Endothelial cell of umbilical vein (primary cell): ENCODE measurements at regions not wholly inside any gene's neighbourhood (a gene's known extent, or its start where the extent isn't known, plus 50 kb on each side); places are given as distances from the start of the nearest gene placed in this dataset.

Experiments used
- BruUV-seq: library from RNA; stranded (reverse); fragments of 400-500 nt; replicated peaks from 2 replicates; lab custom pipeline; 2021; lab: Mats Ljungman, UMichigan
- CTCF ChIA-PET: fragments of 300-600, 350-600 bp; sonication (Branson Sonifier 250); formaldehyde crosslinking; loops from one replicate; lab custom pipeline; 2021; ENCODE audit warnings: antibody characterized with exemption, inconsistent platforms; lab: Charles Lee
- POLR2A ChIA-PET: fragments of 300-600, 350-600 bp; sonication (Branson Sonifier 250); formaldehyde crosslinking; loops from one replicate; lab custom pipeline; 2021; ENCODE audit warnings: antibody characterized with exemption, inconsistent platforms; lab: Charles Lee
- DNase-seq: peaks from one replicate; pipeline ENCODE4 v3.0.0-alpha.2; 2011; ENCODE audit warnings: low read depth, low spot score
- FAIRE-seq: peaks from 2 replicates; lab custom pipeline; 2011; peaks lifted over from hg19 to GRCh38; lab: Jason Lieb, UNC
- H2AFZ ChIP-seq: 2 replicates; pipeline ENCODE4 v1.6.0; 2012; ENCODE audit warnings: low read depth, low read length, control low read depth, inconsistent platforms
- H3K27ac ChIP-seq: 2 replicates; pipeline ENCODE4 v1.5.1; 2011; ENCODE audit warnings: low read depth, mild to moderate bottlenecking, control low read depth, low read length, moderate library complexity; ENCODE audit not compliant: insufficient read depth
- H3K27me3 ChIP-seq, 2 experiments: 2 replicates each; pipeline versions ENCODE4 v1.6.0 to v1.6.1; 2011; ENCODE audit warnings: low read length in 2 of 2, mixed read lengths in 1 of 2; ENCODE audit not compliant: control insufficient read depth in 2 of 2, insufficient read depth in 2 of 2
- H3K36me3 ChIP-seq, 2 experiments: 2 replicates in 1 of 2; 3 replicates in 1 of 2; pipeline ENCODE4 v1.5.1; 2011; ENCODE audit warnings: low read length in 2 of 2, mild to moderate bottlenecking in 1 of 2, moderate library complexity in 1 of 2; ENCODE audit not compliant: control insufficient read depth in 2 of 2, insufficient read depth in 2 of 2; ENCODE audit errors: extremely low read depth in 1 of 2
- H3K4me1 ChIP-seq: 3 replicates; pipeline ENCODE4 v1.5.1; 2011; ENCODE audit warnings: mild to moderate bottlenecking, low read length; ENCODE audit not compliant: control insufficient read depth, insufficient read depth; ENCODE audit errors: extremely low read depth
- H3K4me2 ChIP-seq: 2 replicates; pipeline ENCODE4 v1.6.1; 2011; ENCODE audit warnings: low read length, control low read depth, mixed read lengths; ENCODE audit not compliant: insufficient read depth
- H3K4me3 ChIP-seq, 3 experiments: fragments of 200-600 bp in 1 of 3; sonication (generic), shearing (Covaris generic) in 1 of 3; replicated peaks in 1 of 3; 2 replicates each; pipeline ENCODE4 v1.5.1; 2011 to 2016; ENCODE audit warnings: control low read depth in 3 of 3, low read length in 3 of 3, mild to moderate bottlenecking in 2 of 3, inconsistent platforms in 1 of 3, low read depth in 1 of 3, moderate library complexity in 1 of 3; ENCODE audit not compliant: insufficient read depth in 1 of 3
- H3K79me2 ChIP-seq: 2 replicates; pipeline ENCODE4 v1.6.0; 2012; ENCODE audit warnings: low read length, inconsistent platforms; ENCODE audit not compliant: control insufficient read depth, insufficient read depth
- H3K9ac ChIP-seq: replicated peaks from 2 replicates; pipeline ENCODE3; 2011; ENCODE audit warnings: low read length, control low read depth; ENCODE audit not compliant: insufficient read depth; ENCODE audit errors: extremely low read depth
- H3K9me1 ChIP-seq: replicated peaks from 3 replicates; pipeline ENCODE4 v1.6.0; 2011; ENCODE audit warnings: mild to moderate bottlenecking, low read length; ENCODE audit not compliant: control insufficient read depth, insufficient read depth; ENCODE audit errors: extremely low read depth
- H3K9me3 ChIP-seq: replicated peaks from 2 replicates; pipeline ENCODE4 v1.5.1; 2012; ENCODE audit warnings: low read length, inconsistent platforms; ENCODE audit not compliant: control insufficient read depth, insufficient read depth
- H4K20me1 ChIP-seq: replicated peaks from 2 replicates; pipeline ENCODE3; 2011; ENCODE audit warnings: mild to moderate bottlenecking, low read length; ENCODE audit not compliant: control insufficient read depth, insufficient read depth; ENCODE audit errors: extremely low read depth
- EZH2 ChIP-seq: IDR thresholded peaks from 2 replicates; pipeline ENCODE4 v1.6.1; 2012; ENCODE audit warnings: borderline replicate concordance, low read depth, mild to moderate bottlenecking, moderate library complexity, low read length, inconsistent platforms; ENCODE audit not compliant: severe bottlenecking
- FOS ChIP-seq: IDR thresholded peaks from 2 replicates; pipeline ENCODE4 v1.6.1; 2011; ENCODE audit warnings: mild to moderate bottlenecking, low read length, moderate library complexity, borderline replicate concordance; ENCODE audit not compliant: insufficient read depth
- GATA2 ChIP-seq: IDR thresholded peaks from 2 replicates; pipeline ENCODE4 v1.7.0; 2011; ENCODE audit warnings: low read depth, mild to moderate bottlenecking, moderate library complexity, mixed read lengths, low read length; ENCODE audit not compliant: insufficient read length, insufficient read depth
- JUN ChIP-seq: IDR thresholded peaks from 2 replicates; pipeline ENCODE4 v1.6.1; 2011; ENCODE audit warnings: borderline replicate concordance, low read depth; ENCODE audit not compliant: insufficient read length, insufficient read depth
- MYC ChIP-seq: IDR thresholded peaks from one replicate; pipeline ENCODE4 v1.6.1; 2011; ENCODE audit warnings: mild to moderate bottlenecking, low read depth, low read length
- POLR2A ChIP-seq: IDR thresholded peaks from 2 replicates; pipeline ENCODE4 v1.6.1; 2012; ENCODE audit warnings: low read depth, mild to moderate bottlenecking, control low read depth, low read length
- POLR2AphosphoS5 ChIP-seq: IDR thresholded peaks from 2 replicates; pipeline ENCODE4 v1.6.1; 2012; ENCODE audit warnings: low read depth, mild to moderate bottlenecking, control low read depth, low read length, moderate library complexity; ENCODE audit not compliant: insufficient read depth
- dilution Hi-C: fragments of 300-500 bp; cut with MboI; formaldehyde crosslinking; loops from one replicate; pipeline ENCODE4 v1.15.0; 2019; ENCODE audit warnings: low sequenced_read_pairs; ENCODE audit not compliant: extremely low pct_ligation_motif_present
- intact Hi-C: fragments of 100-400 bp; cut with micrococcal nuclease; formaldehyde crosslinking; loops from one replicate; pipeline ENCODE4 v1.10.0; 2022
- TF ChIP-seq, protein P1 (sequence below): IDR thresholded peaks from 2 replicates; pipeline ENCODE4 v1.6.1; 2011; ENCODE audit not compliant: insufficient read depth, insufficient read length
- TF ChIP-seq, protein P2 (sequence below), 2 donors: IDR thresholded peaks; 1 replicate in 1 of 2; 2 replicates in 1 of 2; pipeline ENCODE4 v1.5.1; 2011; ENCODE audit warnings: low read length in 2 of 2, mild to moderate bottlenecking in 2 of 2, moderate library complexity in 2 of 2, control low read depth in 1 of 2, inconsistent platforms in 1 of 2, low read depth in 1 of 2; ENCODE audit not compliant: insufficient read depth in 1 of 2; ENCODE audit errors: extremely low read depth in 1 of 2

DNA sequence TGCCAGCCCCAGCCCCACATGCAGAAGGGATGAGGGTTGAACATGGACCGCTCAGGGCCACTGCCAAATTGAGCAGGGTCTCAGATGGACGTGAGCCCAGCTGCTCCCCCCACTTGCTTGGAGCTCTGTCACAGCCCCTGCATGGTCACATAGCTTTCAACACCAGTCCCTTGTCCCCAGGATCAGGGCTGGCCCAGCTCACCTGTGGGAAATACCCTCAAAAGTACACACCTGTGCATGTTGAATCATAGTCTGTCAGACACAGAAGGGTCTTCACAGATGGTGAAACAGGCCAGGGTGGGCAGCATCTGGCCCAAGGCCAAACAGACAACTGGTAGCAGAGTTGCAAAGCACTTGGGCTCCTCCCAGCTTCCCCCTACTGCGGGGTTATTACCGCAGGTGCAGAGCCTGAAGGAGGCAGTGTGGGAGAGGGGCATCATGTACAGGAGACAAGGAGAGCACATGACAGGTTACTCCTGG is 77.6 kb upstream of the UNC5B start:
- H4K20me1 ChIP-seq, result no peaks in the 10 kb centered on the region
- no peak overlapping the region for H3K4me3 ChIP-seq
- H3K9me3 ChIP-seq, result no peaks in the 10 kb centered on the region
- CTCF ChIA-PET, result no interaction called here
- dilution Hi-C loops, result no loop called here
- FAIRE-seq (no peak), DNase-seq (no peak)
- no peaks in the 10 kb centered on the region for H3K4me1 ChIP-seq
- H3K9me1 ChIP-seq, result no peaks in the 10 kb centered on the region
- H3K27me3 ChIP-seq, result peaks cover 5 to 16% of the 10 kb centered on the region in 2 experiments
- H3K79me2 ChIP-seq, result no peaks in the 10 kb centered on the region
- POLR2A ChIA-PET, result no interaction called here
- intact Hi-C loops, result no loop called here
- H3K4me2 ChIP-seq, result no peak overlapping the region
- no peak overlapping the region for H2AFZ ChIP-seq
- BruUV-seq, result no TSS peak
- H3K27ac ChIP-seq, result no peak overlapping the region
- no peak overlapping the region for H3K9ac ChIP-seq
- TF ChIP-seq, protein P1, sequence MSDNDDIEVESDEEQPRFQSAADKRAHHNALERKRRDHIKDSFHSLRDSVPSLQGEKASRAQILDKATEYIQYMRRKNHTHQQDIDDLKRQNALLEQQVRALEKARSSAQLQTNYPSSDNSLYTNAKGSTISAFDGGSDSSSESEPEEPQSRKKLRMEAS, result no peak
- TF ChIP-seq POLR2AphosphoS5 (no peak), EZH2 (no peak), POLR2A (no peak), MYC (no peak), FOS (no peak), GATA2 (no peak), JUN (no peak)
- TF ChIP-seq, protein P2, sequence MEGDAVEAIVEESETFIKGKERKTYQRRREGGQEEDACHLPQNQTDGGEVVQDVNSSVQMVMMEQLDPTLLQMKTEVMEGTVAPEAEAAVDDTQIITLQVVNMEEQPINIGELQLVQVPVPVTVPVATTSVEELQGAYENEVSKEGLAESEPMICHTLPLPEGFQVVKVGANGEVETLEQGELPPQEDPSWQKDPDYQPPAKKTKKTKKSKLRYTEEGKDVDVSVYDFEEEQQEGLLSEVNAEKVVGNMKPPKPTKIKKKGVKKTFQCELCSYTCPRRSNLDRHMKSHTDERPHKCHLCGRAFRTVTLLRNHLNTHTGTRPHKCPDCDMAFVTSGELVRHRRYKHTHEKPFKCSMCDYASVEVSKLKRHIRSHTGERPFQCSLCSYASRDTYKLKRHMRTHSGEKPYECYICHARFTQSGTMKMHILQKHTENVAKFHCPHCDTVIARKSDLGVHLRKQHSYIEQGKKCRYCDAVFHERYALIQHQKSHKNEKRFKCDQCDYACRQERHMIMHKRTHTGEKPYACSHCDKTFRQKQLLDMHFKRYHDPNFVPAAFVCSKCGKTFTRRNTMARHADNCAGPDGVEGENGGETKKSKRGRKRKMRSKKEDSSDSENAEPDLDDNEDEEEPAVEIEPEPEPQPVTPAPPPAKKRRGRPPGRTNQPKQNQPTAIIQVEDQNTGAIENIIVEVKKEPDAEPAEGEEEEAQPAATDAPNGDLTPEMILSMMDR (IDR thresholded peaks at IDR 0.05; ENCODE audit: extremely low read depth in 1 of 2, insufficient read depth in 1 of 2, low read depth in 1 of 2, low read length in 2 of 2), result no peak
- H3K36me3 ChIP-seq, result no peaks in the 10 kb centered on the region
